ENCODE measurements at regions not wholly inside any gene's neighbourhood (a gene's known extent, or its start where the extent isn't known, plus 50 kb on each side); places are given as distances from the start of the nearest gene placed in this dataset.

GRCh38 chr10:128296253-128297007 is 170.2 kb upstream of the MKI67 start:
- Histone ChIP-seq H3K36me3 (ENCODE audit: insufficient read depth in 1 of 2, low read depth in 1 of 2) (no peaks in the 10 kb centered on the region), H3K27me3 (ENCODE audit: insufficient read depth in 3 of 3, low read length in 2 of 3) (no peaks in the 10 kb centered on the region), H3K9me3 (no peaks in the 10 kb centered on the region), H3K4me3 (no peak overlapping the region), H3K4me1 (no peaks in the 10 kb centered on the region), H3K27ac (no peak overlapping the region)
- DNase-seq (no peak), ATAC-seq (no peak)
- intact Hi-C loops (cut with DNase I): no loop called here
- 45 to 67% (median 45%) methylated on average over 13 of the region's 13 CpGs for WGBS, 3 donors
- TF ChIP-seq CTCF (IDR thresholded peaks at IDR 0.05): no peak

- Histone ChIP-seq H3K4me3 (no peak overlapping the region), H3K36me3 (ENCODE audit: insufficient read depth in 1 of 2, low read depth in 1 of 2) (no peaks in the 10 kb centered on the region), H3K4me1 (no peaks in the 10 kb centered on the region), H3K27ac (no peak overlapping the region), H3K9me3 (no peaks in the 10 kb centered on the region), H3K27me3 (ENCODE audit: insufficient read depth in 3 of 3, low read length in 2 of 3) (no peaks in the 10 kb centered on the region)
- no peak for TF ChIP-seq CTCF (IDR thresholded peaks at IDR 0.05)
- DNase-seq (no peak), ATAC-seq (peak in 1 of 4 donors; percentile 22)
- WGBS, 3 donors: 23 to 33% (median 27%) methylated on average over 11 of the region's 11 CpGs
- intact Hi-C loops (cut with DNase I): no loop called here
Observed at GRCh38 chr10:128297709-128298378, 171.6 kb upstream of the MKI67 start.

GRCh38 chr10:128298587-128298986 is 172.4 kb upstream of the MKI67 start:
- Histone ChIP-seq H3K4me1 (no peaks in the 10 kb centered on the region), H3K27me3 (ENCODE audit: insufficient read depth in 3 of 3, low read length in 2 of 3) (no peaks in the 10 kb centered on the region), H3K9me3 (no peaks in the 10 kb centered on the region), H3K27ac (no peak overlapping the region), H3K36me3 (ENCODE audit: insufficient read depth in 1 of 2, low read depth in 1 of 2) (no peaks in the 10 kb centered on the region), H3K4me3 (no peak overlapping the region)
- no peak for ATAC-seq
- TF ChIP-seq CTCF (IDR thresholded peaks at IDR 0.05): no peak
- intact Hi-C loops (cut with DNase I): no loop called here
- 68 to 72% (median 71%) methylated on average over 4 of the region's 4 CpGs for WGBS, 3 donors
- DNase-seq: no peak

- no peak for TF ChIP-seq CTCF (IDR thresholded peaks at IDR 0.05)
- ATAC-seq (no peak), DNase-seq (no peak)
- Histone ChIP-seq H3K4me1 (no peaks in the 10 kb centered on the region), H3K27me3 (ENCODE audit: insufficient read depth in 3 of 3, low read length in 2 of 3) (no peaks in the 10 kb centered on the region), H3K4me3 (no peak overlapping the region), H3K36me3 (ENCODE audit: insufficient read depth in 1 of 2, low read depth in 1 of 2) (no peaks in the 10 kb centered on the region), H3K27ac (no peak overlapping the region), H3K9me3 (no peaks in the 10 kb centered on the region)
- intact Hi-C loops (cut with DNase I): no loop called here
- 69 to 80% (median 74%) methylated on average over 13 of the region's 13 CpGs for WGBS, 3 donors
Observed at GRCh38 chr10:128300290-128300824, 174.1 kb upstream of the MKI67 start.
